ENCODE measurements at regions not wholly inside any gene's neighbourhood (a gene's known extent, or its start where the extent isn't known, plus 50 kb on each side); places are given as distances from the start of the nearest gene placed in this dataset.

GRCh38 chr18:22814329-22814703 is 118.8 kb upstream of the RBBP8 start:
- H3K4me1 ChIP-seq (ENCODE audit: control insufficient read depth in 1 of 2, insufficient read depth in 2 of 2, low read length in 2 of 2), result peaks cover 41 to 43% of the 10 kb centered on the region in 2 experiments
- intact Hi-C loops (cut with micrococcal nuclease), result no loop called here
- peak overlapping the region; percentile 11 for H3K4me2 ChIP-seq (ENCODE audit: low read length)
- H3K9me3 ChIP-seq (ENCODE audit: control insufficient read depth in 1 of 2, insufficient read depth in 1 of 2, low read depth in 1 of 2, low read length in 2 of 2), result no peaks in the 10 kb centered on the region
- RAD21 ChIA-PET (ENCODE audit: low non-redundant PET in 1 of 2, low total read pairs in 2 of 2, uncharacterized antibody in 2 of 2, unreplicated experiment in 2 of 2), result interaction anchor here (0.6 to 1.9 kb wide), 7 partner anchors 16 to 597 kb away, joined by 3 to 11 read pairs (median 6); no protein-coding TSS in a partner anchor
- no TSS peak for BruUV-seq (replicated peaks)
- POLR2A ChIA-PET, result interaction anchor here (1.0 to 1.2 kb wide), 2 partner anchors 12 to 164 kb away, joined by 3 to 4 read pairs; no protein-coding TSS in a partner anchor
- no peak overlapping the region for H3K4me3 ChIP-seq (replicated peaks in 1 of 2; ENCODE audit: low read depth in 1 of 2, low read length in 2 of 2)
- H3K27ac ChIP-seq (ENCODE audit: low read depth, low read length), result peak overlapping the region; percentile 67
- no peaks in the 10 kb centered on the region for H4K20me1 ChIP-seq (ENCODE audit: insufficient read depth)
- H3K9me2 ChIP-seq (ENCODE audit: insufficient read depth), result no peaks in the 10 kb centered on the region
- ATAC-seq (peak; percentile 63), DNase-seq (ENCODE audit: low read depth, low spot score) (no peak)
- CTCF ChIA-PET, result interaction anchor here (0.9 to 2.6 kb wide), 13 partner anchors 9 to 889 kb away, joined by 3 to 60 read pairs (median 4); partner anchors contain the start of gene RIOK3
- H3K27me3 ChIP-seq (ENCODE audit: insufficient read depth, low read length), result no peaks in the 10 kb centered on the region
- H3K79me2 ChIP-seq (ENCODE audit: insufficient read depth, low read length), result no peaks in the 10 kb centered on the region
- no peaks in the 10 kb centered on the region for H3K36me3 ChIP-seq (ENCODE audit: control insufficient read depth in 1 of 2, insufficient read depth in 2 of 2, low read length in 2 of 2)
- TF ChIP-seq SRF (IDR thresholded peaks at IDR 0.05; ENCODE audit: low read depth) (no peak), CBX3 (IDR thresholded peaks at IDR 0.05; ENCODE audit: low read depth) (0 out of 2 replicates have a peak, but pooled peaks have one; percentile 36), MAX (IDR thresholded peaks at IDR 0.05) (0 out of 2 replicates have a peak, but pooled peaks have one; percentile 37), FOSL1 (IDR thresholded peaks at IDR 0.05; ENCODE audit: low read depth) (peak; percentile 45), TCF7L2 (IDR thresholded peaks at IDR 0.05; ENCODE audit: borderline replicate concordance, extremely low read depth, insufficient read depth, insufficient read length) (no peak), SP1 (IDR thresholded peaks at IDR 0.05; ENCODE audit: low read depth) (peak; percentile 78), ELF1 (IDR thresholded peaks at IDR 0.05; ENCODE audit: borderline replicate concordance, low read depth) (no peak), JUND (IDR thresholded peaks at IDR 0.05) (peak; percentile 59)
- H2AFZ ChIP-seq (ENCODE audit: low read depth, low read length, poor library complexity, severe bottlenecking), result no peak overlapping the region
- H3K9ac ChIP-seq (ENCODE audit: low read length), result no peak overlapping the region

Data from HCT116 (cell line).